Umbilical cord (tissue), 1 donor: ENCODE measurements at regions not wholly inside any gene's neighbourhood (a gene's known extent, or its start where the extent isn't known, plus 50 kb on each side); places are given as distances from the start of the nearest gene placed in this dataset.

Source experiments
- DNase-seq: peaks from one replicate; pipeline ENCODE4 v3.0.0-alpha.2; 2015; ENCODE audit warnings: low spot score

DNA sequence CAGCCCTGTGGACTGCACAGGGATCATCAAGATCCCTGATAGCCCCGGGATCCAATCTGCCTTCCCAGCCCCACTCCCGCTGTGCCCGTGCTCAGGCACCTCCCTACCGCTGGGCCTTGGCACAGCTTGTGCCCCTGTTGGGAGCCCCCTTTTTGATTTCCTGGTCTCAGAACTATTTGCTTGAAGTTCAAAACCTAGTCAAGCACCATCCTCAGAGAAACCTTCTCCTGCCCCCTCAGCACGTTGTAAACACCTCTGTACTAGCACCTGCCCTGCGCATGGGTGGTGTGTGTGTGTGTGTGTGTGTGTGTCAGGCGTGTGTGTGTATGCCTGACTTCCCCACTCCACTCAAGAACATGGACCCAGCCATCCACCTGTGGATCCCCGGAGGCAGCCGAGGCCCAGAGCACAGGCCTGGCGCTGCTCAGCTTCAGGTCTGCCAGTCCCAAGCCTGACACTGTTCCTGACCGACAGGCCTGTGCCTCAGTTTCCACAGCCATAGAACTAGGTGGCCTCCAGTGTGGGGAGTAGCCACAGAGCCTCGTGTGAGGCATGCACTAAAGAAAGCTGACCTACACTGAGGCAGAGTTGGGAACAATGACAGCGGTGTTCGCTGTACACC is 65.5 kb downstream of the ADRA2C start:
- no peak for DNase-seq

GRCh38 chr4:3832536-3833220 is 66.5 kb downstream of the ADRA2C start:
- DNase-seq, result no peak

DNA sequence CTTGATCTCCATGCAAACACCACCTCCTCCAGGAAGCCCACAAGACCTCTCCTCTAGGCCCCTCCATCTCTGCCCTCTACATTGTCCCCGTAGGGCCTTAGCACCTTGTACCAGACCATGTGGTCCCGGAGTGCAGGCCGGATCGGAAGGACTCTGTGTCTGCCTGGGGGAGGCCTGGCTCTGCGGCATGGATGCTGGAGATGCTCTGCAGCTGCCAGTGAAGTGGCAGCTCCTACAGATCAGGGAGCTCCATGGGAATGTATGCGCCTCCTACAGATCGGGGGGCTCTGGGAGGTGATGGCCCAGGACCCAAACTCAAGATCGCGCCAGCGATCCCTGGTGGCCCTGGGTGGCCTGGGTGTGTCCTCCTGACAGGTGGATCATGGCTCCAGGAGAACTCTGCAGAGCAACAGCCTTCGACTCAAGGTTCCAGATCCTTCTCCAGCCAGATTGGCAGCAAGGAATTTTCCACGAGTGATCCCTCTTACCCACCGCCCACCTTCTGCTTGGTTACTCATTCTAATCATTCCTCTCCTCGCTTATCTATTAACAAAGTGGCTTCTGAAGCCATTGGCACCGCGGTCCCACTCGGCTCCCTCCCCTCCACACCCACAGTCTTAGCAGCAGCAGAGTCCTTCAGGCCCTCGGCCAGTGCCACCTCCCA is 67.3 kb downstream of the ADRA2C start:
- no peak for DNase-seq

- no peak for DNase-seq
These were observed 68.0 kb downstream of the ADRA2C start for GRCh38 chr4:3834186-3834662.

DNA sequence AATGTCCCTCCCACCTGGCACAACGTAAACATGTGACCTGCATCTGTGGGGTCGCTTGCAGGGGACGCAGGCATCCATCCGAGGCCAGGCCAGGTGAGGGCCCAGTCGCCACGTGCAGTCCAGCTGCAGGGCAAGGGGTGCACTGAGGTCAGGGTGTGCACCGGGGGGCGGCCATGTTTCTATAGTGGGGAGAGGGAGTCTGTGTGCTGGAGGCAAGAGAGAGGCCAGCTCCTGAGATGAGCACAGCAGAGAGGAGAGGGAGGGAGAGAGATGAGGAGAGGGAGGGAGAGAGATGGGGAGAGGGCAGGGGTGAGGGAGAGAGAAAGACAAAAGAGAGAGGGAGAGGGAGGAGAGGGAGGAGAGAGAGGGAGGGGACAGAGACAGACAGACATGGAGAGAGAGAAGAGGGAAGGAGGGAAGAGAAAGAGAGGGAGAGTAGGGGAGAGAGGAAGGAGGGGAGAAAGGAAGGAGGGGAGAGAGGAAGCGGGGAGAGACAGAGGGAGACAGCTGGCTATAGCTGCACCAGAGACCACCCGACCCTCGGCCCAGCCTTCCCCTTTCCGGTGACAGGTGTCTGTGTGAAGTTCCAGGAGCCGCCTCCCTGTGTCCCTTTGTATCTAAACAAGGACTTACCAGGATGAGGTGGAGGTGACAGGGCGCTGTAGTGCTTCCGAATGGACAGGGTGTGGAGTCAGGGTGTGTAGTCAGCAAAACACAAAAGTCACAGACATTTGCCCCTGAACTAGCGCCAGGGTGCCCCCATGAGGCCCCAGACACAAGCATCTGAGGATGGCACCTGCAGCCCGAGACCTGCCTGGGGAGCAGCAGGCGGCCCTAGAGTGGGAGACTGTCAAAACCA is 68.7 kb downstream of the ADRA2C start:
- no peak for DNase-seq

GRCh38 chr4:3835527-3836405 is 69.6 kb downstream of the ADRA2C start:
- DNase-seq, result no peak

DNA sequence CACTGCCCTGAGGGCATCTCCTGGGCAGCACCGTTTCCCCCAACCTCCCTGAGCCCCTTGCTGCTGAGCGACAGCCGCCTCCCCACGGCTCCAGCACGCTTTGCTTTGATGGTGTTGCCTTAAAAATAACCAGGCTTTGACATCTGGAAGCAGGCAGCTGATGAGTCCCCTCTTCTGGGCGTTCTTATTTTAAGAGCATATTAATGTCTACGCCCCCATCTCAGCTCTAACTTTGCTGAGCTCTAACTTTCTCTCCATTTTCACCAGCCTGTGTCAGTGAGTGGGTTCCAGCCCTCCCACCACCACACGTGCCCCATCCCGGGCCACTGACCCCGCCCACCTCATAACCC is 70.2 kb downstream of the ADRA2C start:
- DNase-seq, result no peak

GRCh38 chr4:3836756-3837601 is 70.8 kb downstream of the ADRA2C start:
- no peak for DNase-seq

GRCh38 chr4:3838437-3839380 is 72.5 kb downstream of the ADRA2C start:
- no peak for DNase-seq

DNA sequence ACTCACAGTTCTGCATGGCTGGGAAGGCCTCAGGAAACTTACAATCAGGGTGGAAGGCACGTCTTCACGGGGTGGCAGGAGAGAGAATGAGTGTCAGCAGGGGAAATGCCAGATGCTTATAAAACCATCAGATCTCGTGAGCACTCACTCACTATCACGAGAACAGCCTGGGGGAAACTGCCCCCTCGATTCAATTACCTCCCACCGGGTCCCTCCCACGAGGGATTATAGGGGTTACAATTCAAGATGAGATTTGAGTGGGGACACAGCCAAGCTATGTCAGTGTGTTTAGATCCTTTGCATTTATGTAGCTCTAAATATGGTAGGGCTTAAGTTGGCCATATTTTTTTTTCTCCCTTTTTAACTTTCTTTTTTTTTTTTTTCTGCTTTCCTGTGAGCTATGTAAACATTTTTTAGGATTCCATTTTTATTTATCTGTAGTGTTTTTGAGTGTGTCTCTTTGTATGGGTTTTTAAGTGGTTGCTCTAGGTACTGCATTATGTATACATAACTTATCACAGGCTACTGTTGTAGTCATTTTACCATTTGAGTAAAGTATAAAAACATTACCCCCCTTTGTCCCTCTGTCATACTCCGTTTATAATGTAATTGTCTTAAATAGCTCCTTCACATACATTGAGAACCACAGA is 79.0 kb downstream of the ADRA2C start:
- DNase-seq, result no peak

DNA sequence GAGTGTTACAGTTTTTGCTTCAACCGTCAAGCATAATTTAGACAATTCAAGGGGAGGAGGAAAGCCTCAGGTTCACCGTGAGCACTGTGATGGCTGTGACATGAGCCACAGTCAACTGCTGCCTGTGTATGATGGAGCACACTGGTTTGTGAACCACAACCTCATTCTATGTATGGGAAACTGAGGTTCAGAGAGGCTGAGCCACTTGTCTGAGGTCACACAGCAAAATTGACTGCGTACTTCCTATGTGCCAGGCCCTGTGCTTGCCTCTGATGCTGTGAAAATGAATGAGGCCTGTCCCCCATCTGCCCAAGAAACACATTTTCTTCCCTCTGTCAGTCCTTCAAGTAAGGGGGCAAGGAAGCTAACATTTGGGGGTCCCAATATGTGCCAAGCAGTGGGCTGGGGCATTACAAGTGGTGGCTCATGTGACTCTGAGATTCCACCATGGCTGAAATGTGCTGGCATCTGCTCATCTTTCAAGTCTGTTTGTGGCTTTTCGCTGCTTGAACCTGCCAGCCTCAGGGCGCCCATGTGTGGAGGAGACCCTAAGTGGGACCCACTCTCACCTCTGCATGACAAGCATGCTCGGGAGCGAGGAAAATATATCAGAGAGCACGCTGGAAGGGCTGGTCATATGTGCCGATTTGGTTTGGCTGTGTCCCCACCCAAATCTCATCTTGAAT is 79.7 kb downstream of the ADRA2C start:
- no peak for DNase-seq

DNA sequence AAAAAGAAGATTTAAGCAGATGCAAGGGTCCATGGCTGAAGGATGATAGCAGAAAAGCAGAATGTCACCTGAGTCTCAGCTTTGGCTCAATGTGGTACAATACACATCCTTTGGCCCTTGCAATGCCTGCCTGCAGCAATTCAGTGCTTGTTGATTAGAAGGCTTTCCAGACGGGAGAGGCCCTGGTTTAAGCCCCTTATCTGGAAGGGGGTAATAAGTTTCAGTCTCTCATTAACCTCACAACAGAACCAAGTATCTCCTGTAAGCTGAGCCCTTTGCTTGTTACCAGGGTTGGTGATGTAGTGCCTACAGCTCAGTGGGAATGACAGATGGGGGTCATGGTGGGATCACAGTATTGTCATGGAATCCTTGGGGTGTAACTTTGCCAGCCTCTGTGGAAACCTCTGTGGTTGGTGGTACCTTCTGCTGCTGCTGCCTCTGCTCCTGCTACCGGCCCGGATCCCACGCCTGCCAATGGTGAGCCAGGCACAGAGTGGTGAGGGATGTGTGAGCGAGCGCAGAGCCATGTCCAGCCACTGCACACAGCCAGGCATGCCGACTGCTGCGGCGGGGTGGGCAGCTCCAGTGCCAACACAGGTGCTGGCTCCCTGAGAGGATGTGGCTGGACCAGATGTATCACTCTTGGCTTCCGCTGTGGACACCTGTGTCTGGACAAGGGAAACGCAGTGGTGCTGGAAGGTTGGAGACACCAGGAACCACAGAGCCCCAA is 81.2 kb downstream of the ADRA2C start:
- no peak for DNase-seq

DNA sequence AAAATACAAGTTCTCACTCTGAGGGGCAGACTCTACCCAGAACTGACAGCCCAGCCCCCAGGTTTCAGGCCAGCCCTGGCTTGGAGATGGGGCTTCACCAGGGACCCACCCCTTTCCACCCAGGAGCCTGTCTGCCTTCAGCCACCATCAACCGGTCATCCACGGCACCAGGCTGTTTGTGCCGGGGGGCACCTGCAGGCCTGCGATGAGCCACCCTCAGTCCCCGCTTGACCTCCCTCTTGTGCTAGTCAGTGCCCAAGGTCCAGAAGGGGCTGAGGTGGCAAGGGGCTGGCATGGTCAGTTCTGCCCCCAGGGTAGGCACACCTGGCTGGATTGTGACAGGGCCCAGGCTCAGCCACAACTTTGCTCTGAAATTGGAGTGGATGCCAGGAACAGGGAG is 82.1 kb downstream of the ADRA2C start:
- DNase-seq, result no peak

DNA sequence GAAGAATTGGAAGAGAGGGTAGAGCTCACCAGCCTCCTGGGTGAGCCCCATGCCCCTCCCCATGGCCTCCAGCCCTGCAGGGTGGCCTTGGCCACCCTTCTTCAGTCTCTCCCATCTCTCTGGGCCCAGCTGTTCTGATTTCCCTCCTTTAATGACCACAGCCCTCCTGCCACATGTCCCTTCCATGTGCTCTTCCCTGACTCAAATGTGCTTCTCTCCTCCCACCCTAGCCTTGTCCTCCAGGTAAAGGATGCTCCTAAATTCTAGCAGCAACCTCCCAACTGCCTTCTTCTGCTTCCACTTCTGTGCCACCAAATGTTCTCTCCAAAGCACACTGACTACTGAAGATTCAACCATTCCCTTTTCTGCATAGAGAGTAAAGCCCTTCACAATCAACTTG is 83.0 kb downstream of the ADRA2C start:
- DNase-seq, result no peak

- no peak for DNase-seq
These were observed 83.9 kb downstream of the ADRA2C start for GRCh38 chr4:3850128-3850527.

- DNase-seq, result no peak
These were observed 85.0 kb downstream of the ADRA2C start for GRCh38 chr4:3851211-3851610.

DNA sequence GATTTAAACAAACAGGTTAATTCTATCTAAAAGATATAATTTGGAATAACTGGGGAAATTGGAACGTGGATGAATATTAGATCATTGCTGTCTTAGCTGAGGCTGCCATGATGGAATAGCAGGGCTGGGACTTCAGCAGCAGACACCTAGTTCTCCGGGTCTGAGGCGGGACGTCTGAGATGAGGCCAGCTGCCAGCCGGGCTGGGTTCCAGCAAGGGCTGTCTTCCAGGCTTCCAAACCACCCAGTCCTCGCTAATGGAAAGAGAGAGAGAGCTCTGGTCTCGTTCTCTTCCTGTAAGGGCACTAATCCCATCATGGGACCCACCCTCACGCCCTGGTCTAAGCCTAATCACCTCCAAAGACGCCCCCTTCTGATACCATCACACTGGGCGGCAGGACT is 85.7 kb downstream of the ADRA2C start:
- no peak for DNase-seq
